ENCODE measurements at regions not wholly inside any gene's neighbourhood (a gene's known extent, or its start where the extent isn't known, plus 50 kb on each side); places are given as distances from the start of the nearest gene placed in this dataset.

GRCh38 chr2:200243441-200243840 is 63.1 kb upstream of the SPATS2L start:
- TF ChIP-seq EZH2 (IDR thresholded peaks at IDR 0.05) = no peak
- no peak for TF ChIP-seq CTCF (IDR thresholded peaks at IDR 0.05)
- no peak for TF ChIP-seq EZH2phosphoT487 (IDR thresholded peaks at IDR 0.05)
